GM19238 (cell line): ENCODE measurements at regions not wholly inside any gene's neighbourhood (a gene's known extent, or its start where the extent isn't known, plus 50 kb on each side); places are given as distances from the start of the nearest gene placed in this dataset.

ENCODE experiments used
- DNase-seq: peaks from one replicate; pipeline ENCODE4 v3.0.0; 2011; ENCODE audit warnings: low spot score; ENCODE audit not compliant: insufficient read length

DNA sequence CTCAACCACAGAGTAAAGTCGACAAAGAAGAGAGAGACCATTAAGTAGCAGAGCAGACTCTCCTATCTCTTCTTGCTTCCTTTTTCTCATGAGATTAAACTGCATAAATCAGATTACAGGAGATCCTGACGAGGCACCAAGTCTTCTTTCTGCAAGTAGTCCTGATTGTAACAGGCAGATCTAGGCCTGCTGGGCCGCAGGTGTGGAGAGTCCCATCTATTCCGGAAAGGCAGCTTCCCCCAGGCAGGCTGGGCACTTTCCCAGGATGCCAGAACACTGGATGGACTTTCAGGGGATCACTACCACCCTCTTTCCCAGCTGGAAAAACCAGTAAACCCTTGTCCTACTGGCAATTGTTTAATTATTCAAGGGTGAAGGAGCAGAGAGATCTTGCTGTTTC is 173.0 kb upstream of the CADM1 start:
- no peak for DNase-seq

DNA sequence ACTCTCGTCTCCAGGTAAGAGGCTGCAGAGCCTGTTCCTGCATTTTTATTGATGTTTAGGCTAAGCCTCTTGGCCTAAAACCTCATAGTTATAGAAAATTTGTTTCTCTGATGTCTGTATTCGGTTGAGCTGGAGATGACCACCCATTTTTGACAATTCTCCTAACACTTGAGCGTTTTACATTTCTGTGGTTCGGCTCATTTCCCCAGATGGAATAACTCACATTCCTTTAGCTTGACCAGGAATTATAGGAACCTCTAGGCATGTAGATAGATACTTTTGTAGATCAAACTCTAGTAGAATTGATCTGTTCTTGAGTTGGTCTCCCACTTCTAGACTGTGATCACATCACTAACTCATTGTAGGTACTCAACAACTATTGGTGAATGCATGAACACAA is 172.6 kb upstream of the CADM1 start:
- DNase-seq = no peak

DNA sequence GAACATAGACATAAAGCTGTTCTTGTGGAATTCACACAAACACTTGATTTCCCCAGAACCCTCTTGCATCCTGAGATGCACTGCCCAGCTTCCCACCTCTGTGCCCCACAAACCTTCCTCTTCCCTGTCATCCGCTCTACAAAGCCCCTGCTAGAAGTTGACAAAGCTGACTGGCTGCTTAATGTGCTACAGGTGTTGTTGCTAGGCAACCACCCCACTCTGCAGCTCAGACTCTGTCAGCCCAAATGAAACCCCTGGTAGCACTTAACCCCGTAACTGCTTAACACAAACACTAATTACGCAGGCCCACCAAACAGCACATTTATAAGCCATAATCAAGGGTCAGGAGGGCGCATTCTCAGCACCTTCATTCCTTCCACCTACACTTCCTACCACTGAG is 172.0 kb upstream of the CADM1 start:
- DNase-seq = no peak

DNA sequence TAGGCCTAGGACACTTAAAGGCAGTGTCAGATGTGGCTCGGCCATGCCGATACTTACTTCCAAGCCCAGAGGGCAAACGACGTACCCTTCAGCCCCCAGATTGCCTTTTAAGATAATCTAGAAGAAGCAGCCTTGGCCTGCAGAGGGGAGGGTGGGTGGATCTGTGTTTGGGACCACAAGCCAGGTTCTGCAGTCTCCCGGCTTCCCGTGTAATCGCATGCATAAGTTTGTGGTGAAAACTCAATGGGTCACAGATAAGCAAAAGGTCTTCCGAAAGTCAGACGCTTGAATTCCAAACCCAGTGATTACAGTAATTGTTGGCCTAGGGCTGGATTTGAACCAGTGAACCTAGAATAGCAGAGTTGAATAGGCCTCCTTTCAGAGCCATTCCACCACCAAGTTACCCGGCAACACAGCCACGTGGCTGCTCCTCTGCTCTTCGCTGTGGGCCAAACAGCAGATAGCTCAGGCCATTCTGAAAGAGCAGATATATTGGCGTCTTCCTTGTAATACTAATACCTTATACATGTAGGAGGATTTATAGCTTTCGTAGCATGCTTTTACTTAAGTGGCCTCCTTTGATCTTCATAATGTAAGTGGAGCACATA is 170.8 kb upstream of the CADM1 start:
- no peak for DNase-seq

DNA sequence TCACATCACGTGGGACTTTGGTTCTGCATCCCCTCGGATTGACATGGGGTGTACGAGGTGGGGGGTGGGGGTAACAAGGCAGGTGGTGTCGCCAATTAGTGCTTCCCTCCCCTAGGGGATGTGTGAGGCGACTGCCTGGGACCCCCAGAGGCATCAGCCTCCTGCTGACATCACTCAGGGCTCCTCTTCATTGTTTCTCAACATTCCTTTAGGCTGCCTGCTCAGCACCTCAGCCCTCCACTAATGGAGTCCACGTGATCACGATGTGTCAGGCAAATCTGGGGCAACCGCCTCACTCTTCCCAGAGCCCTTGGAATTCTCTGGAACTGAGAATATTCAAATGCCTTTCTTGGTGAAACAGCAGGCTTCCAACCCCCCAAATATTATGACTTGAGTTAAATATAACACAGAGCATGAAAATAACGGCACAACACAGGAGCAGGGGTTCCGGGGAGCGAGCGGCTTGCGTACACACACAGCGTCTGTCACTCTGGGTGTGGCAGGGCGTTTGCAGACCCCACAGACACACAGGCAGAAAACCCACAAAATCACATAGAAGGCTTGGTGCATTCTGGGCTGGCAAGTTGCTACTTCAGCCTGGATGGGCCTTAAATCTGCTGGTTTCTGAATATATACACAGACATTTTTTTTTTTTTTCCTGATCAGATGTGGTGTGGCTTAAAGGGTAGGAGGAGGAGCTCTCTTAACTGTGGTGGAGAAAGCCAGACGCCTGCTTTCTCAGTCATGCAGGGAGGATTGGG is 170.1 kb upstream of the CADM1 start:
- no peak for DNase-seq

DNA sequence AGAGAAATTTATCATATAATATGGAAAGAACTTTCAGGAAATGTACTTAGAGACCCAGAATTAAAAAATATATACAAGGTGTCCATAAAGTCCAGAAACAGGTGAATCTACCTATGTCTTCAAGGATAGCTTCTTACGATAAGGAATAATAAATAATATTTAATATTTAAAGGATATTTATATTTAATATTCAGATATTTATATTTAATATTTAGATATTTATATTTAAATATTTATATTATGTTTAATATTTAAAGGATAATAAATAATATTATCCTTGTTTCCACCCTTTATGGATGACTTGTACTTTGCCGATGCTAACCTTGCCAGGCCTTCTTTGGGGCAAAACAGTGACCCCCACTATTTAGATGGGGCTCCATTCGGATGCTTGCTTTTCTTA is 169.5 kb upstream of the CADM1 start:
- DNase-seq = no peak

DNA sequence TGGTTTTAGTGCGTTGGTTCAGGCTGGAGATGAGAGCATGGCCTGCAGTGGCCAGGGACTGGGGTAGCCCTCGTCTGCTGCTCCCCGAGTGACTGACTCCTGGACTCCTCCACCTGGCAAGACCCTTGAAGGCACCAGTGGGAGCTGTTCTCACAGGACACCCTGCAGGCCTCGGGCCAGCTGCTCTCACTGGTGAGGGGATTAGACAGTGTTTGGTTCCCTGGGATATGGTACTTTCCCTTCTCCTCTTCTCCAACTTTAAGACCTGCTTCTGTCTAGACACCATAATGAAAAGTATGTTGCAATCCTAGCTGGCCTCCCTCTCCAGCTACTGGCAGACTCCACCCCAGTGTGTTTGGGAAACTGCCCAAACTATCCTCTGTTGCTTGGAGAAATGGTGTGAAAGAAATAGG is 168.8 kb upstream of the CADM1 start:
- DNase-seq = no peak

DNA sequence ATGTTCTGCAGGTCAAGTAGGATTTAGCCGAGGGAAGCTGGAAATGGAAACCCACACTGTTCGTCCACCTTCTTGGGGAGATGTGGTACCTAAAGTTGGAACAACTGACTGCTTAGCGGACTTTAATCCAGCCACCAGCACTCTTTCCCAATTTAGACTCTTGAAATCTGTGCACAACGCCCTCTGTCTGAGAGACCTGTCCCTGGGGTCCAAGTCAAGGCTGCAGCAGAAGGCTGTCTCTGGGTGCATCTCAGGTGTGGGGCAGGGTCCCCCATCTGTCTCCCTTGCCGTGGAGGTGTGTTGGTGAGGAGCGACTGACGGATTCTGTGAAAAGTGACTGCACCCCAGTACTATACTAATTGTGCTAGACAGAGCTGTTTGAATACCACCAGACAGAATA is 168.2 kb upstream of the CADM1 start:
- DNase-seq = no peak

DNA sequence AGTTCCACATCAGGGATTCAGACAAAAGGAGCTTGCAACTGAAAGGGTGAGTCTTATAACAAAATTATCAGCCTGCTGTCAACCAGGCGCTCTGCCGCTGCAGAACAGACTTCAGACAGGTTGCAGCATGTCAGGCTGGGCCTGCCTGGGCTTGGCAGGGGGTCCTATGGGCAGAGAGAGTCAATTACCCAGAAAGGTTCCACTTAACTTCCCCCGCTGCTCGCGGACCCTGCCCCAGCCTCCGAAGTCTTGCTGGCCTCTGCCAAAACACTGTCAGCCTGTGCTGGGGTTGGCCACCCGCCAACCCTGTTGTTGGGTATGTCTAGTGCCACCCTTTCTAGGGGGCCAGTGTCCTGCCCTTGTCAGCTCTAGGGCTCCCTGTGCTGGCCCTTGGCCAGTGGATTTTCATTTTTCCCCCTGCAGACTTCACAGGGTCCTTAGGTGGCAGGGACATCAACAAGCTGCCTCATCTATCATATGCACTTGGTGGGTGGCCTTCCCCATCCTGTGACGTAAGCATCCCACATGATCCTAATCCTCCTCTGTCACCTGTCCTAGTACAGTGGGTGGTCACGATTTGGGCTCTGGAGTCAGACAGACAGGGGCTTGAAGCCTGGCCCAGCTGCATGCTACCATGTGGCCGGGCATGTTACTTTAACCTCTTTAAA is 166.5 kb upstream of the CADM1 start:
- DNase-seq = no peak

DNA sequence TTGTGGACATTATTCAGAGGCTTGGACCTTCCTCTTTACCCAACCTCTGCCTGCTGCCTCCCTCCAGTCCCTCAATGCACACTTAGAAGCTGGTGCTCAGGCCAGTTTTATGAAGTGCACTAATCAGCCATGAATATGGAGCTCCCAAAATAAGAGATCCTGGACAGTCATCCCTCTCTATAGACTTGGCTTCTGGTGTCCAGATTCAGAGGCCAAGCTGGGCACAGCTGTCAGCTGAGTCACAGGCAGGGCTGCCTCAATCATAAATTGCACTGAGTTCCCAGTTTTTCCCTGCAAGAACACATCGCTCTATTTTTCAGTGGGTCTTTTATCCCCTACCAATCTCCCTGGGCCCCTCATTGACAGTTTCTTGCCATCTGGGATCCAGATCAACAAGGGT is 161.7 kb upstream of the CADM1 start:
- DNase-seq = no peak

DNA sequence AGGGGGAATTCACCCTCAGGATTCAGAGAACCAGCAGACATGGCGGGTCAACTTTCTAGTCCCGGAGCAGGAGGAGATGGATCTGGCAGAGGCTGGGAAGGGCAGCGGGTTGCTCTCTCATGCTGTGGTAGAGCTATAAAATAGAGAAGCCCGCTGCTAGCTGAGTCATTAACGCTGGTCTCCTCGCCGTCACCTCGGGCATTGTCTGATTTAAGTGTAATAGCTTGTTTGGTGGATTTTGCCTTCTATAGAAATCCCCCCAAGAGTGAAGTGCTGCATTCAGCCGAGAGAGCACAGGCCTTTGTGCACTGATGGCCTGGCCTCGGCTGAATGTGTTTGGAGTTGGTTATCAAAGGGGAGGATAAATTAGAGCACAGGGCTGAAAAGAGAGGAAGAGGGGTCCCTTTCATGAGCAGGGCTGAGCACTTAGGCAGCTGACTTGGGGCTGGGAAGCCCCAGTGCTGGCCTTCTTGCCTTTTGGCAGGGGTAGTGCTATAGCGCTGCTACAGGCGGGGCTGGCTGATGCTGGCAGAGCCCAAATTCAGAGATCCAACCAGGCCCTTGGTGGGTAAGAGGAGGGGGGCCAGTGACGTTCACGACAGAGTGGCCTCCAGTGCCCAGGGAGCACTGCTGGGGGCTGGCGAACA is 161.1 kb upstream of the CADM1 start:
- DNase-seq = no peak

DNA sequence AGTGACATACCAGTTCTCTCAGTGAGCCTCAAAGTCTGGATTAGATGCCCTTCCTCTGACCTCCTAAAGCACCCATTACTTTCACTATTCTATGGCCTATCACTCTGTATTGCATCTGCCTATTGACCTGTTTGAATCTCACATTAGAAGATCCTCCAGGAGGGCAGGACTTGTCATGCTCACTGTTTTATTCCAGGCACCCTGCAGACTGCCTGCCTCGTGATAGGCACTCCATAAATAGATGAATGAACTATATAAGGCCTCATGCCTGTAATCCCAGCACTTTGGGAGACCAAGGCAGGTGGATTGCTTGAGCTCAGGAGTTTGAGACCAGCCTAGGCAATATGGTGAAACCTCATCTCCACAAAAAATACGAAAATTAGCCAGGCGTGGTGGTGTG is 160.1 kb upstream of the CADM1 start:
- no peak for DNase-seq

DNA sequence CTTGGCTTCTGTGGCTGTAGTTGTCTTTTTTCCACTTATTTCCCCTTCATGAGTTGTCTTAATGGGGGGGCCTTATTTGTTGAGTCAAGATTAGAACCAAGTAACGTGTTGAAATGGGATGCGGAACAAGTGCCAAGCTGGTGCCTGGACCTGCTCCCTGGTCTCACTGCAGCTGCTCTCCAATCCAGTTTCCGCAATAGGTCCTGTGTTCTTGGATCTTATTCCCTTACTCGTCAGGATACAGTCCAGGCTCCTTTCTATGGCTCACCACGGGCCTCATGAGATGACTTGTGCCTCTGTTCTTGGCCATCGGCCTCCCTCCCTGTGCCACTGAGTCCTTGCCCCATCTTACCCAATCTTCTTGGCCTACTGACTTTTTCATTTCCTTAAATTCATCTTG is 159.6 kb upstream of the CADM1 start:
- DNase-seq = no peak

DNA sequence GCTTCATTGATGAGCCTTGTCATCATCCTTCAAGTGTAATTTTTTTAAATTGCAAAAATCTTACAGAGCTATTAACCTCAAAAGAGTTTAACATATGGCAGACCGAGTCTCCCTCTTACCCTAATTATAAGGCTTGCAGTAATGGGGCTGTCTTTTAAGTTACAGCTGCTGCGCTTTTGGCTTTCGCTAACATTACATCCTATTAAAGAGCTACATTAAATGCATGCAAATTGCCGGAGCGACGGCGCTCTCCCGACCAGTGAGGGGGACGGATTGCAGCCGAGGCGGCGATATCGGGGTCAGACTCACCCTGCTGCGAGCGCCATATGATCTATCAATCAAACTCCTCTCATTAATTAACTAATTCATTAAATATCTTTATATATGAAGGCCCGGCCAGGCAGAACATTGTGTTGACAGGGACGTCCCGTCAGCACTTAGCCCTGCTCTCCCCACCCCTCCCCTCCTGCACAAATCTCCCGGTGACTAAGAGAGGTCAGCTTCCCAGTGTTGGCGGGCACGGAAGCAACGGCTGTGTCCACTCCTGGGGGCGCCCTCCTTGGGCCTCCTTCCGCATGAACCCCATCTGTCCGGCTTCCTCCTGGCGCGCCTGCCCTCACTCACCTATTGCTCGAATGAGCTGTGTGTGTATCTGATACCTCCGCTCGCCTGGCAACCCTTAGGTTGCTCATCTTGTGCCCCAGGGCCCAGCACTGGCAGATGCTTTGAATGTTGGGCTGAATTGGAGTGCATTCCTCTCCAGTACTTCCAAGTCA is 156.0 kb upstream of the CADM1 start:
- no peak for DNase-seq

DNA sequence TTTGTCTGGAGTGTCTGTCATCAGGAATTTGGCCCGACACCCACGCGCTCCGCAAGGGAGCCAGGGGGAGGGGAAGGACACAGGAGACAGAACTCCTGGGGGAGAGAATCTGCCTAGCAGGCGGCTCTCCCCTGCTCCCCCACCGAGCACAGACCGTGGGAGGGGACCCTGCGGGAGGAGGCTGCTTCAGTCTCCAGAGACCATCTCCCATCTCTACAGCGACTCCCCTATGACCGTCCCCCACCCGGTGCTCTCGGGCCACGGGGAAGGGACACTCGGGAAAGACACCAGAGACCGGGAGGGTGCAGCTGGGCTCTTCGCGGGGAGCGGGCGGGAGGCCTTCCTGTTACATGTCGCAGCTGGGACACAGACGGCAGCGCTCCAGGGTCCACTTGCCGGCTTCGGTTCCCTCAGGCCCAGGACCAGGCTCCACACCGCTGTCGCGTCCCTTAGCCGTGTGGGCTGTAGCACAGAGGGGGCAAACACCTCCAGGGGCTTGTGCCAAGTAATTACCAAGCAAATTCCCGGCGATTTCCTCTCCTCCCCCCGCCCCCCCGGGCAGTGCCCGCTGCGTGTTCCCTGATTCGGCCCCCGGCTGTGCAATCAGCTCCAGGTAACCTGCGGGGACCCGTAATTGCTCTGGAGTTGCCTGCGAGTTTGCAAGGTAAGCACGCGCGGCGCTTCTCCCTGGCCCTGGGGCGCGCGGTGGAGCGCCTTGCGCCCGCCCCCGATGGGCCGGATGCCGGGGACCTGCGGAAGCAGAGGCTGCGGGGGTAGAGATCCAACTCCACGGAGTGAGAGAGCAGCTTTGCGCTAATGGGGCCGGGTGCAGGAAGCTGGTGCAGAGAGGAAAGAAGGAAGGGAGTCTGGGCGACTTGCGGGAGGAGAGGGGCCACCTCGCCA is 155.1 kb upstream of the CADM1 start:
- no peak for DNase-seq

DNA sequence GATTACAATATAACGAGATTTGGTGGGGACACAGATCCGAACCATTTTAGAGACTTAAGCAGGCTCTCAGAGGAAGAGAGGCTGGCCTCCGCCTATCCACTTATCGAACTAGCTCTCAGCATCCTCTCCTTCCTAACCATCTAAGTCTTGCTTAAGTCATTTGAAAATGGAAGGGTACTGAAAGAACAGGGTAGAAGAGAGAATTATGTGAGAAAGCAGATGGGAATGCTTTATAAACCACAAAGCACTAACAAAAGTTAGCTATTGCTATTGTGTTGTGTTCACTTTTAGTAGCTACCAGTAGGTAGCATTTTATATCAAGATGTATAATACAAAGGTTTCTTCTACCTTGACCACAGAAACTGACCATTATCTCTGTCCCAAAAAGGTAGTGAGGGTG is 153.4 kb upstream of the CADM1 start:
- DNase-seq = no peak

DNA sequence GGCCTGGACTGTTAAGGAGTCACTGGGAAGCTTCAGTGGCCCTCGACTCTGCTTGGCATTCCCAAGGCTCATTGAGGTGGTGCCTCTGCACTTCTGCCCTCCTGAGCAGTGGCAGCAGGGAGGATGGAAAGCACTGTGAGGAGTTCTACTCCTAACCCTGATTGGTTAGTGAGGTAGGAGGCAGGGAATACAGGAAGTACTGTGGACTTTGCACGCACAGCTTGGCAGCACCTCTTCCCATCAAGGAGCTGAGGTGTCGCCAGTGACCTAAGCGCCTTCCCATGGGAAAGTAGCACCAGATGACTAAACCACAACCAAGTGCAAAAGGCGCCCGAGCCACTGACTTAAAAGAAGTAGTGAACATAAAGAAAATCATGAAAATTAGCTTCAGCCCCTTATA is 152.5 kb upstream of the CADM1 start:
- no peak for DNase-seq

DNA sequence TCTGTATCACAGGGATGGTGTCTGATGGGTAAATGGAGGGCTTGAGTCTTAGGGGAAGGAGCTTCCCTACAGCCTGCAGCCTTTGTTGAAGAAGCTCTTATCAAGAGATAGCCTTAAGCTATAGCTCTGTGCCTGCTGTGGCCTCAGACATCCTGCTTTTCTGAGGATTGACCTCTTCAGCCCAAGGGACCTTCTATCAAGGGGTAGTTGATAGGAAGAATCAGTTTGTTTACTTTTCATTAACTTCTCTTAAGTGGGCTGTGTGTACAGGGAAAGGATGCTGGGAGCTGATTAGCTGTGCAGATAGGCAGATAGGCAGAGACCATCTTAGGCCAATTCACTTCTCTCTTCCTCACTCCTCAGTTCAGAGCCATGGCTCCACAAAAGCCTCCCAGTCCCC is 151.8 kb upstream of the CADM1 start:
- DNase-seq = no peak

DNA sequence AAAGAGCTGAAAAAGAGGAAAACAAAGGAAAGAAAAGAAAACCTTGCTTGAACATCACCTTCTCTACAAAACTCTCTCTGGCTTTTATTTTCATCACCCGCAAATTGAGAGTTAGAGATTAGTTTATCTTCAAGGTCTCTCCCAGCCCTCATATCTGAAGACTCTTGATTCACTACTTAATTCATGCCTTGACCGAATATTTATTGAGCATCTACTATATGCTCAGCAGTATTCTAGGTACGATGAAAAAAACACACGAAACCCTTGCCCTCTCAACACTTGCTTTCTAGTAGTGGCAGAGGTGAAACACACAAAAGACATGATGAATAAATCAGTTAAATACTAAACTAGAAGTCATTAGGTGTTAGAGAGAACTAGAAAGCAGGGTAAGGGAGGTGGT is 150.6 kb upstream of the CADM1 start:
- no peak for DNase-seq

DNA sequence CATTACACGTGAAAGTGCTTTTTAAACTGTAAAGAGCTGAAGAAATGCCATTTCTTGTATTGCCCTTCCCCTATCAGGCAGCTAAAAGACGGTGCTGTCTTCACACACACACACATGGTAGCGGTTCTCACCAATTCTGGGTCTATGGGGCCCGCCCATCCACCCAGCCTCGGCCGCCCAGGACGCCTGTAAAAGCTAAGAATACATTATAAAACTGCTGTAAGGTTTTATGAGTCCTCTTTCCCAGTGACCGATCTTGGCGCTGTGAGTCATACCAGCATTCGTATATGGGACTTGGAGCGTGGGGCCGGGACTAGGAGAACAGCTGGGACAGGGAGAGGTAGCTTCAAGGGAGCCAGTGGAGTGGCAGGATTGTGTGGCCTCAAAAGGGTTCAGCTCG is 149.7 kb upstream of the CADM1 start:
- no peak for DNase-seq

DNA sequence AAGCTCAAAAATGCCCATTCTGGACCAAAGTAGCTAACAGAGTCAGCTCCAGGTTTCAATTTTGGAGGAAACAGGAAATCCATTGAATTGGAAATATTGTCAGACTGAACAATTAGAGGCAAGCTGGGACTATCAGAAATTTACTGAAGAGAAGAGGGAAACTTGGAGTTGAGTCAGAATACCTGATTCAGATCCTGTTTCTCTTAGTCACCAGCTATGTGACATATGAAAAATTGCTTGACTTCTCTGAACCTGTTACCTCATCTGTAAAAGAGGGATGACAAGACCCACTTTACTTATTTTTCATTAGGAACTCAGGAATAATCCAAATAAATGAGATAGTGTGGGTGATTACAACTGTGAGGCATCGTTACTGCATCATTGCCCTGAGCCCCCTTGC is 148.9 kb upstream of the CADM1 start:
- no peak for DNase-seq
